Colonic mucosa (tissue), 4 donors: ENCODE measurements at regions not wholly inside any gene's neighbourhood (a gene's known extent, or its start where the extent isn't known, plus 50 kb on each side); places are given as distances from the start of the nearest gene placed in this dataset.
"Not testable (repeated sequence)": the region's sequence is repeated elsewhere in the genome, so short reads cannot be mapped to it uniquely, and the experiment has no call there.

Source experiments
- DNase-seq: peaks from one replicate; pipeline ENCODE4 v3.0.0-alpha.2; 2020
- H3K27ac ChIP-seq: fragments of 200-600 bp; one replicate; pipeline ENCODE4 v1.8.0; 2021
- H3K27me3 ChIP-seq: fragments of 200-600 bp; one replicate; pipeline ENCODE4 v1.8.0; 2021
- H3K36me3 ChIP-seq: fragments of 200-600 bp; one replicate; pipeline ENCODE4 v1.8.0; 2021
- H3K4me1 ChIP-seq: fragments of 200-600 bp; one replicate; pipeline ENCODE4 v1.8.0; 2021; ENCODE audit warnings: mild to moderate bottlenecking
- H3K4me3 ChIP-seq: fragments of 200-600 bp; one replicate; pipeline ENCODE4 v1.8.0; 2021
- H3K9ac ChIP-seq, 2 donors: one replicate each; pipeline ENCODE4 v1.7.0; 2013; ENCODE audit warnings: control low read depth in 2 of 2, low read depth in 2 of 2, low read length in 2 of 2
- H3K9me3 ChIP-seq: fragments of 200-600 bp; one replicate; pipeline ENCODE4 v1.8.0; 2021
- intact Hi-C: fragments of 100-400 bp; cut with DNase I; formaldehyde crosslinking; loops from one replicate; pipeline ENCODE4 v1.14.1; 2022
- TF ChIP-seq, protein P1 (sequence below): fragments of 200-600 bp; IDR thresholded peaks from one replicate; pipeline ENCODE4 v1.8.0; 2022; ENCODE audit warnings: antibody characterized with exemption, mild to moderate bottlenecking
- donor health status: healthy.
- donor health status: DM: no; HTN: no; CAD: no.
- donor health status: DM: no; HTN: no; CAD: no.

DNA sequence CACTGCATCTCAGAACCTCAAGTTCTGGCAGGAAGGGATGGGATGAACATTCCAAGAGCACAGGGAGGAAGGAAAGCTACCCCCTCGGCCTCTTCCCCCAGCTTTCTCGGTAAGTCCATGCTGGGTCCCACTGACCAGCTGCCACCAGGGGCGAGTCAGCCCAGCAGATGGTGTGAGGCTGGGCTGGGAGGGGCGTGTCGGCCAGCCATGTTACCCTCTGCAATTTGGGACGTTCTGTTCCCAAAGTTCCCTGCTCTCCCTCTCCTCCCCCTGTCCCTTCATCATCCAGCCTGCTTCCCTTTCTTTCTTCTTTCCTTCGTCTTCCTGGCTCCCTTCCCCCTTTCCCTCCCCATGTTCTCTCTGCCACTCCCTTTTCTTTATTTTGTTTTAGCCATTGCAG is 74.3 kb upstream of the TNP1 start:
- DNase-seq, result no peak
- no peaks in the 10 kb centered on the region for H3K4me1 ChIP-seq
- no peak overlapping the region for H3K4me3 ChIP-seq
- no peaks in the 10 kb centered on the region for H3K9me3 ChIP-seq
- intact Hi-C loops, result no loop called here
- H3K27ac ChIP-seq, result no peak overlapping the region
- H3K27me3 ChIP-seq, result no peaks in the 10 kb centered on the region
- TF ChIP-seq, protein P1, sequence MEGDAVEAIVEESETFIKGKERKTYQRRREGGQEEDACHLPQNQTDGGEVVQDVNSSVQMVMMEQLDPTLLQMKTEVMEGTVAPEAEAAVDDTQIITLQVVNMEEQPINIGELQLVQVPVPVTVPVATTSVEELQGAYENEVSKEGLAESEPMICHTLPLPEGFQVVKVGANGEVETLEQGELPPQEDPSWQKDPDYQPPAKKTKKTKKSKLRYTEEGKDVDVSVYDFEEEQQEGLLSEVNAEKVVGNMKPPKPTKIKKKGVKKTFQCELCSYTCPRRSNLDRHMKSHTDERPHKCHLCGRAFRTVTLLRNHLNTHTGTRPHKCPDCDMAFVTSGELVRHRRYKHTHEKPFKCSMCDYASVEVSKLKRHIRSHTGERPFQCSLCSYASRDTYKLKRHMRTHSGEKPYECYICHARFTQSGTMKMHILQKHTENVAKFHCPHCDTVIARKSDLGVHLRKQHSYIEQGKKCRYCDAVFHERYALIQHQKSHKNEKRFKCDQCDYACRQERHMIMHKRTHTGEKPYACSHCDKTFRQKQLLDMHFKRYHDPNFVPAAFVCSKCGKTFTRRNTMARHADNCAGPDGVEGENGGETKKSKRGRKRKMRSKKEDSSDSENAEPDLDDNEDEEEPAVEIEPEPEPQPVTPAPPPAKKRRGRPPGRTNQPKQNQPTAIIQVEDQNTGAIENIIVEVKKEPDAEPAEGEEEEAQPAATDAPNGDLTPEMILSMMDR, result no peak
- no peaks in the 10 kb centered on the region for H3K36me3 ChIP-seq
- H3K9ac ChIP-seq, result no peak overlapping the region

DNA sequence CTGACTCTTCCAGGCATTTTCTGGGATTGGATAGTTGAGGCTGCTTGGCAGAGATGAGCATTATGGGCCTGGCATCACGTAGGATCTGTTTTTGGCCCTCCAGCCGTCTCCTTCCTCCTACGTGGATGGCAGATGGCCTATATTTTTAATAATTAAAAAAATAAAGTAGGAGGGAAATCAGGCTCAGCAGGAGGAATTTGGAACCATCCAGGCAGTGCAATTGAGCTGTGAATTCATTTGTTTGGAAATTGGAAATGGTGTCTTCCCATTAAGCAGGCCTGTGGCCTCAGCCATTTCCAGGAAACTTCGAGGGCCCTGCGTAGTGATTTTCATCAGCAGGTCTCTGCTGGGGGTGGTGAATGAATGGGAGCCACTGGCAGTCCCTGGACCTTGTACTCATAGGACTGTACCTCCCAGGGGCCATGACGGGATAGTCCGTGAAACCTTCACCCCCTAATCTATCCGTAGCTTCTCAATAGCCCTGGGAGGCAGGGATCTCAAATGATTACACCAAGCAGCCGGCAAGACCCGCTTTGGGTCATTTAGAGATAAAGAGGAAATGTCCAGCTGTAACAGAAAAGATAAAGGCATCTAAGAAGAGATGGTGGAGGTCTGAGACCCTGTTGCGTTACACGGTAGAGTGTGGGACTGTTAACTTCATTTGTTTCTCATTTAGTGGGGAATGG is 73.1 kb upstream of the TNP1 start:
- Histone ChIP-seq H3K9me3 (no peaks in the 10 kb centered on the region), H3K36me3 (no peaks in the 10 kb centered on the region), H3K4me3 (no peak overlapping the region), H3K4me1 (no peaks in the 10 kb centered on the region), H3K9ac (no peak overlapping the region), H3K27ac (no peak overlapping the region), H3K27me3 (no peaks in the 10 kb centered on the region)
- intact Hi-C loops, result no loop called here
- no peak for DNase-seq
- TF ChIP-seq, protein P1, result no peak

DNA sequence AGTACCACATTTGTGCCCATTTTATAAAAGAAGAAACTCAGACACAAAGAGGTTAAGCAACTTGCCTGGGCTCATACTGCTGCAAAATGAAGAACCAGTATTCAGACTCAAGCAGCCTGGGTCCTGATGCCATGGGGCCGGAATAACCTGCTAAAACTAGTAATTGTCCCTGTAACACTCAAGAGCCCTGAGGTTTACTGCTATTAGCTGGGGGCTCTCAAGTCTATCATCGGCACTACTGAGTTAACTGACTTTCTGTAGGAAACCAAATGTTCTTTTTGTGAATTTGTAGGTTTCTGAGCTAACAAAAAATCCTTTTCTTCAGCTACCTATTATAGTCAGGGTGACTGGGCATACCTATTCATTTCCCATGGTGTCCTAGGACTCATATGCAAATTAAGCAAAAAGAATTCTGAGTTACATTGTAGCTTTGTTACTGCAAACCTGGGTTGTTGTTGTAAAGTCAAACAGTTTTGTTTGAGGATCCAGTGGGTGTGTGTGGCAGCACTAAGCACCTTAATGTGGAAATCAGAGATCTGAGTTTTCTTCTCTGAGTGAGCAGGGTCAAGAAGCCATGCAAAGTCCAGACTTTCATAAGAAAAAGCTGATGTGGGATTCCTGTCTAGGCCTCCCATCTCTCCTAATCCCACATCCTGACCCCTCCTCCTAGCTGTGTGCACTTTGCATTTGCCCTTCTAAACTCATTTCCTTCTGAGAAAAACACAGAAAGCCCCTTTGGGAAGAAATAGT is 72.4 kb upstream of the TNP1 start:
- H3K36me3 ChIP-seq, result no peaks in the 10 kb centered on the region
- no peaks in the 10 kb centered on the region for H3K4me1 ChIP-seq
- H3K4me3 ChIP-seq, result no peak overlapping the region
- no peak overlapping the region for H3K9ac ChIP-seq
- TF ChIP-seq, protein P1, result no peak
- intact Hi-C loops, result no loop called here
- H3K9me3 ChIP-seq, result no peaks in the 10 kb centered on the region
- no peak overlapping the region for H3K27ac ChIP-seq
- no peak for DNase-seq
- H3K27me3 ChIP-seq, result no peaks in the 10 kb centered on the region

DNA sequence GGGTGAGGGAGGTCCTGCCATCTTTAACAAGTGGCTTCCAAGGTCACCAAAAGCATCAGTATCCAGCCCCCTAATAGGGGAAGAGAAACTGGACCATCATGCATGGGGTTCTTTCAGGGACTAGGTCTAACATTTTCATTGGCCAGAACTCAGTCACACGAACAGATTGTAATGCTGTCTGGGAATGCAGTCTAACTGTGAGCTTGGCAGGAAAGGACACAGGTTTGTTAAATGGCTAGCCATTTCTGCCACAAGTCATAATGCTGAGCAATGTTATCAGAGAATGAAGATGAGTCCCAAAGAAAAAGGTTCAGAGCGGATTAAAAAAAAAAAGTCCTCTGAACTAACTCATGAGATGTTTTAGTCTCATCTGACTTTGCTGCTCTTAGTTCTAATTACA is 70.9 kb upstream of the TNP1 start:
- H3K9me3 ChIP-seq, result no peaks in the 10 kb centered on the region
- no peak overlapping the region for H3K9ac ChIP-seq
- no peak for DNase-seq
- H3K27me3 ChIP-seq, result no peaks in the 10 kb centered on the region
- no peaks in the 10 kb centered on the region for H3K36me3 ChIP-seq
- intact Hi-C loops, result no loop called here
- no peak overlapping the region for H3K4me3 ChIP-seq
- TF ChIP-seq, protein P1, result no peak
- H3K27ac ChIP-seq, result no peak overlapping the region
- H3K4me1 ChIP-seq, result no peaks in the 10 kb centered on the region

DNA sequence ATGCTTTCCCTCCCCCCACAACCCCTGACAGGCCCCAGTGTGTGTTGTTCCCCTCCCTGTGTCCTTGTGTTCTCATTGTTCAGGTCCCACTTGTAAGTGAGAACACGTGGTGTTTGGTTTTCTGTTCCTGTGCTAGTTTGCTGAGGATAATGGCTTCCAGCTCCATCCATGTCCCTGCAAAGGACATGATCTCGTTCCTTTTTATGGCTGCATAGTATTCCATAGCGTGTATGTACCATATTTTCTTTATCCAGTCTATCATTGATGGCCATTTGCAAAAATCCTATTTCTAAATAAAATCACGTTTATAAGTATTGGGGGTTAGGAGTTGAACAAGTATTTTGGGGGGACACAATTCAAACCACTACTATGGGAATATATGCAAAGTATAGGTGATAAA is 69.5 kb upstream of the TNP1 start:
- H3K4me3 ChIP-seq, H3K9me3 ChIP-seq, intact Hi-C loops, H3K36me3 ChIP-seq, H3K4me1 ChIP-seq, H3K9ac ChIP-seq, DNase-seq, H3K27me3 ChIP-seq, H3K27ac ChIP-seq: not testable (repeated sequence)

DNA sequence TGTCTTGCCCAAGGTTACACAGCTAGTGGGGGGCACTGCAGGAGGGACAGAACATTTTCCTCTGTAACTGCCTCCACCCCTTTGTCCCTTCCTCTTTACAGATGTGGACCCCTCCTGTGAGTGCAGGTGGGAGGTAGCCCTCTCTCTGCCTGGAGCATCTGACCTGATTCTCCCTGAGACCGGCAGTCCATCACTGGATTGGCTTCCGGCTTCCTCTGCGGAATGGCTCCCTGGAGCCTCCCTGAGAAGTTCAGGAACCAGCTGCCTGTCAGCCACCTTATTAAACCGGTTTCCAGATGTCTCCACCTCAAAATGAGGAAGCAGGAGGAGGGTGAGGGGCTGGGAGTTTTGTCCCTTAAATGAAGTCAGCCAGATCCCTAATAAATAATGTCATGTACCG is 67.3 kb upstream of the TNP1 start:
- DNase-seq, result no peak
- Histone ChIP-seq H3K27me3 (no peaks in the 10 kb centered on the region), H3K9ac (no peak overlapping the region), H3K27ac (no peak overlapping the region), H3K4me3 (no peak overlapping the region), H3K36me3 (no peaks in the 10 kb centered on the region), H3K9me3 (no peaks in the 10 kb centered on the region), H3K4me1 (no peaks in the 10 kb centered on the region)
- TF ChIP-seq, protein P1, result no peak
- intact Hi-C loops, result no loop called here
